PC-3 (cell line): ENCODE measurements at regions not wholly inside any gene's neighbourhood (a gene's known extent, or its start where the extent isn't known, plus 50 kb on each side); places are given as distances from the start of the nearest gene placed in this dataset.

Experiments
- CTCF ChIP-seq: fragments of 300-600 bp; sonication (generic); conservative IDR thresholded peaks from 2 replicates; pipeline ENCODE4 v1.5.1; 2017; ENCODE audit warnings: antibody characterized with exemption, low read depth, mild to moderate bottlenecking, low read length
- EZH2 ChIP-seq: fragments of 300-600 bp; sonication (generic); IDR thresholded peaks from one replicate; pipeline ENCODE4 v1.6.1; 2017; ENCODE audit warnings: antibody characterized with exemption, mild to moderate bottlenecking, low read length; ENCODE audit not compliant: unreplicated experiment

GRCh38 chr1:104329278-104329677, 579.6 kb downstream of the AMY1C start:
- TF ChIP-seq CTCF = no peak
- TF ChIP-seq EZH2 = no peak
